WI38 (cell line): ENCODE measurements at regions not wholly inside any gene's neighbourhood (a gene's known extent, or its start where the extent isn't known, plus 50 kb on each side); places are given as distances from the start of the nearest gene placed in this dataset.

ENCODE experiments used
- H3K4me3 ChIP-seq: 2 replicates; pipeline ENCODE4 v1.5.1; 2011; ENCODE audit warnings: low read depth, mild to moderate bottlenecking, control low read depth, low read length
- TF ChIP-seq, protein P1 (sequence below): IDR thresholded peaks from 2 replicates; pipeline ENCODE4 v1.5.1; 2012; ENCODE audit warnings: low read depth, mild to moderate bottlenecking, control low read depth, low read length

GRCh38 chr21:36641886-36642285, 57.0 kb upstream of the SIM2 start:
- no peak overlapping the region for H3K4me3 ChIP-seq
- TF ChIP-seq, protein P1, sequence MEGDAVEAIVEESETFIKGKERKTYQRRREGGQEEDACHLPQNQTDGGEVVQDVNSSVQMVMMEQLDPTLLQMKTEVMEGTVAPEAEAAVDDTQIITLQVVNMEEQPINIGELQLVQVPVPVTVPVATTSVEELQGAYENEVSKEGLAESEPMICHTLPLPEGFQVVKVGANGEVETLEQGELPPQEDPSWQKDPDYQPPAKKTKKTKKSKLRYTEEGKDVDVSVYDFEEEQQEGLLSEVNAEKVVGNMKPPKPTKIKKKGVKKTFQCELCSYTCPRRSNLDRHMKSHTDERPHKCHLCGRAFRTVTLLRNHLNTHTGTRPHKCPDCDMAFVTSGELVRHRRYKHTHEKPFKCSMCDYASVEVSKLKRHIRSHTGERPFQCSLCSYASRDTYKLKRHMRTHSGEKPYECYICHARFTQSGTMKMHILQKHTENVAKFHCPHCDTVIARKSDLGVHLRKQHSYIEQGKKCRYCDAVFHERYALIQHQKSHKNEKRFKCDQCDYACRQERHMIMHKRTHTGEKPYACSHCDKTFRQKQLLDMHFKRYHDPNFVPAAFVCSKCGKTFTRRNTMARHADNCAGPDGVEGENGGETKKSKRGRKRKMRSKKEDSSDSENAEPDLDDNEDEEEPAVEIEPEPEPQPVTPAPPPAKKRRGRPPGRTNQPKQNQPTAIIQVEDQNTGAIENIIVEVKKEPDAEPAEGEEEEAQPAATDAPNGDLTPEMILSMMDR: no peak

- H3K4me3 ChIP-seq: no peak overlapping the region
- TF ChIP-seq, protein P1: no peak
Observed at GRCh38 chr21:36642777-36643176, 56.1 kb upstream of the SIM2 start.

DNA sequence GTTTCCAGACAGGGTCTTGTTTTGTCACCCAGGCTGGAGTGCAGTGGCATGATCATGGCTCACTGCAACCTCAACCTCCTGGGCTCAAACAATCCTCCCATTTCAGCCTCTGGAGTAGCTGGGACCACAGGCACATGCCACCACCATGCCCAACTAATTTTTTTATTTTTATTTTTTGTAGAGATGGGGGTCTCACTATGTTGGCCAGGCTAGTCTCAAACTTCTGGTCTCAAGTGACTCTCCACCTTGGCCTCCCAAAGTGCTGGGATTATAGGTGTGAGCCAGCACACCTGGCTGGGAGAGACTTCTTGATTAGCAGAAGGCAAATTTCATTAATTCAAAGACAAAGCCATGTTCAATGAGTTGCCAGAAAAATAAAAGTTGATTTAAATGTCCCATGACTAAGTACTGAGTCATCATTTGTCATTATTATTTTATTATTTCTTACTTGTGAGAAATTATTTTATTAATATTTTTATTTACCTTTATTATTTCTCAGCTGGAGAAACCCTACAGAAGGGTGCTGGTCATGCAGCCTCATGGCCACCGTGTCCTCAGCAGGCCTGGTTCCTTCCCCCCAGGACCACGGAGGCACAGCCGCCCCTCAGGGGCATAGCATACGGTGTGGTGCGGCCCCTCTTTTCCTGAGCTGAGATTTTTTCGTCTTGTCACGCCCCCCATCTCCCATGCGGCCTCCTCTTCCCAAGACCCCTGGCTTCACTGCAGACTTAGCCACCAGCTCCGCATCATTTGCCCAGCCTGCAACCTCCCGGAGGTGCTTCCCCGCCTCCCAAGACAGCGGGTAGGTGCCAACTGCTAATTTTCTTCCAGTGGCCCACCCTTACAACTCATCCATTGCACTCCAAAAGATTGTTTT, 55.3 kb upstream of the SIM2 start:
- TF ChIP-seq, protein P1: no peak
- no peak overlapping the region for H3K4me3 ChIP-seq

DNA sequence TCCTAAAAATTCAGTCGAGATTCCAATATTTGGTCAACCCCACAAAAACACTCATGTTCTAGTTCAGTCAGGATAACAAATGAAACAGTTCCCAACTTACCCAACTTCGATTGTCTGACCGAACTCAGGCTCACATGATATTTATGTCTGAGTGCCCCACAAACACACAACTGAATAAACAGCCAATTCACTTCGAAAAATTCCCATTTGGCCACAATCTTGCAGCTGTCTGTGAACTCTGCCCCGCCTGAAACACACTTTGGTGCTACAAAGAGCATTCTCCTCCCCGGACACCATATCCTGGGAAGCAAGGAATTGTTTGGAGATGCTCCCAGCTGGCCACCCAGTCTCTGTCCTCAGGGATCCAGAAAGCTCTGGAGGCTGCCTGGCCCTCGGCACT, 52.9 kb upstream of the SIM2 start:
- H3K4me3 ChIP-seq: no peak overlapping the region
- TF ChIP-seq, protein P1: no peak

DNA sequence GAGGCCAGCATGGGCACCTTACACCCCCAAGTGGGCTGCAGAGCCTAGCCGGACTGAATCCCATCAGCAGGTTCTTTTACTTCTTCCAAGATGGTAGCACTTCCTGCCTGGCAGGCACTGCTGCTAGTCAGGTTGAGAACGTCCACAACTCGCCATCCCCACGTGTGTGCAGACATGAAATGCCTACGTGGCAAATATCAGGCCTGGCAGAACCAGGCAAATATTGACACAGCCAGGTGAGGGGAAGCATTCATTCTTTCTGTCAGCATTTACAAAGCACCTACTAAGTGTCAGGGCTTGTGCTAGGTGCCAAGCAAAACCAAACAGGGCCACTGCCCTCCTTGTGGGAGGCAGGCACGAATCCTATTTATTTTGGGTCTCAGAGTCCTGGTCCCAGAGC, 52.3 kb upstream of the SIM2 start:
- H3K4me3 ChIP-seq: no peak overlapping the region
- TF ChIP-seq, protein P1: no peak

DNA sequence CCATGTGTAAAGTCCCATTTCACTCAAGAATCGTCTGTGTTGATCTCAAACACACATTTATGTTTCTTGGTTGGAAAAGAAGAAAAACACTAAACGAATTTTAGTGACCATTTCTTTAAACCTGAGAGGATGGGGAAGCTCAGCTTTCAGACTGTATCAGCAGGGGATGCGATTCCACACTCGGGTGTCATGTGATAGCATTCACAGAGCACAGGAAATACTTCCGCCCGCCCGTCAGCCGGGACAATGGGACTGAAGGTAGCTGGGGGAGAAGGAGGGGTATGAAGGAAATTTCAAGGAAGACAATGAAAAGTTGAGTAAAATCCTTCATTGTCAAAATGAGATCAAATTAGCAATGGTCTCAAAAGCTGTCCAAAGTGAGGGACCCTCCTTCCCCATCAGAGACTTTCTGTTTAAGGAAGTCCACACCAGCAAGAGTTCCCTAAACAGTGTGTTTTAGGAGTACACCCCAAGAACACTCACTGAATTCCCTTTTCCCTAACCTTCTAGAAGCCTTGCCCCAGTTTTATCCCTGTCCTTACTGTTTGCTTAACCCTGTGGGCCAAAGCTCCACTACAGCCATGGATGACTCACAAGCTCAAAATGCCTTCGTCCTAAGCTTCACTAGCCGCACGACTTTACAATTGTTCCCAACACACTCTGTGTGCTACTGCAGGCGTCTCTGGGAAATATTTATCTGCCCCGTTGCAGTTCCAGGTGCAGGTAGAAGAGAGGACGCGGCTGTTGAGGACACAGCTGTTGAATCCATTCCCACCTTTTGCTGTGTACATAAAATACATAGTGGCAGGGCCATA, 51.4 kb upstream of the SIM2 start:
- TF ChIP-seq, protein P1: no peak
- H3K4me3 ChIP-seq: no peak overlapping the region
